RWPE2 (cell line): ENCODE measurements at regions not wholly inside any gene's neighbourhood (a gene's known extent, or its start where the extent isn't known, plus 50 kb on each side); places are given as distances from the start of the nearest gene placed in this dataset.

Source experiments
- ATAC-seq: fragments of 200-7000 bp; cut with Tn5 transposase; 3 replicates; pipeline ENCODE4 v1.9.1; 2021; ENCODE audit warnings: low read depth
- DNase-seq: peaks from one replicate; pipeline ENCODE4 v3.0.0-alpha.2; 2020; ENCODE audit warnings: low spot score
- H3K27ac ChIP-seq: fragments of 450-650 bp; 2 replicates; pipeline ENCODE4 v1.5.1; 2017; ENCODE audit warnings: mild to moderate bottlenecking; ENCODE audit not compliant: poor library complexity, severe bottlenecking
- H3K27me3 ChIP-seq: fragments of 250-450 bp; sonication (Bioruptor Pico); 2 replicates; pipeline ENCODE4 v1.5.1; 2021; ENCODE audit warnings: mild to moderate bottlenecking, moderate library complexity; ENCODE audit not compliant: insufficient read depth, poor library complexity, severe bottlenecking
- H3K36me3 ChIP-seq: fragments of 250-450 bp; sonication (Bioruptor Pico); 2 replicates; pipeline ENCODE4 v1.5.1; 2020; ENCODE audit warnings: low read depth, mild to moderate bottlenecking, moderate library complexity
- H3K4me1 ChIP-seq: fragments of 250-450 bp; sonication (Bioruptor Pico); 2 replicates; pipeline ENCODE4 v1.5.1; 2021; ENCODE audit warnings: mild to moderate bottlenecking, moderate library complexity; ENCODE audit not compliant: insufficient read depth, poor library complexity, severe bottlenecking
- H3K4me3 ChIP-seq: fragments of 250-450 bp; sonication (Bioruptor Pico); 2 replicates; pipeline ENCODE4 v1.5.1; 2021; ENCODE audit warnings: mild to moderate bottlenecking, moderate library complexity; ENCODE audit not compliant: severe bottlenecking
- H3K9me3 ChIP-seq: fragments of 250-450 bp; sonication (Bioruptor Pico); 2 replicates; pipeline ENCODE4 v1.5.1; 2021; ENCODE audit warnings: mild to moderate bottlenecking, moderate library complexity; ENCODE audit not compliant: severe bottlenecking
- TF ChIP-seq, protein P1 (sequence below): fragments of 450-650 bp; IDR thresholded peaks from one replicate; pipeline ENCODE4 v1.5.1; 2017; ENCODE audit warnings: mild to moderate bottlenecking, moderate library complexity; ENCODE audit not compliant: poor library complexity, severe bottlenecking

DNA sequence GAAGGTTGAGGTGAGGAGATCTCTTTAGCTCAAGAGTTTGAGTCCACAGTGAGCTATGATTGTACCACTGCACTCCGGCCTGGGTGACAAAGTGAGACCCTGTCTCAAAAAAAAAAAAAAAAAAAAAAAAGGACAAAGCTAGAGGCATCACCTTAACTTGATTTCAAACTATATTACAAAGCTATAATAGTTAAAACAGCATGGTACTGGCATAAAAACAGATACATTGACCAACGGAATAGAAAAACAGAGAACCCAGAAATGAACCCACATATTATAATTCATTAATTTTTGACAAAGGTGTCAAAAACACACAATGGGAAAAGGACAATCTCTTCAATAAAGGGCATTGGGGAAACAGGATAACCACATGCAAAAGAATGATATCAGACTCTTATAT, 50.8 kb upstream of the MBOAT1 start:
- no peak for DNase-seq

DNA sequence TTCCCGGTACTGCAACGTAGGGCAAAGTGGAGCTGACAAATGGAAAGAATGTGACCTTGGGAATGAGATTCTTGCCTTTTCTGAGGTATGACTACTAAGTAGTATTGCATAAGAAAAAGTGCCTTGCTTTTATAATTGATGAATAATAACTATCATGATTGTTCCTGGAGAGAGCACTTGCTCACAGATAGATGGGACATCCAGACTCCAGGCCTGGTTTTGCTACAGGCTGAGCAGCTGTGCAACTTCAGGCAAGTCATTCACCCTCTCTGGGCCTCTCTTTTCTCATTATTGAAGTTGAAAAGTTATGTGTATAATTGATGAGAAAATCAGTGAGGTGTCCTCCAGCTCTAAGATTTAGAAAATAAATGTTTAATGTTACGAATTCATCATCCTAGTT, 53.6 kb upstream of the MBOAT1 start:
- DNase-seq: no peak
- peaks cover 3% of the 10 kb centered on the region for H3K9me3 ChIP-seq
- H3K27ac ChIP-seq: peak overlapping the region; percentile 53
- 0 out of 3 replicates have a peak, but pooled peaks have one; percentile 45 for ATAC-seq
- H3K27me3 ChIP-seq: no peaks in the 10 kb centered on the region
- H3K4me3 ChIP-seq: no peak overlapping the region
- peaks cover 13% of the 10 kb centered on the region for H3K4me1 ChIP-seq
- no peaks in the 10 kb centered on the region for H3K36me3 ChIP-seq
- TF ChIP-seq, protein P1, sequence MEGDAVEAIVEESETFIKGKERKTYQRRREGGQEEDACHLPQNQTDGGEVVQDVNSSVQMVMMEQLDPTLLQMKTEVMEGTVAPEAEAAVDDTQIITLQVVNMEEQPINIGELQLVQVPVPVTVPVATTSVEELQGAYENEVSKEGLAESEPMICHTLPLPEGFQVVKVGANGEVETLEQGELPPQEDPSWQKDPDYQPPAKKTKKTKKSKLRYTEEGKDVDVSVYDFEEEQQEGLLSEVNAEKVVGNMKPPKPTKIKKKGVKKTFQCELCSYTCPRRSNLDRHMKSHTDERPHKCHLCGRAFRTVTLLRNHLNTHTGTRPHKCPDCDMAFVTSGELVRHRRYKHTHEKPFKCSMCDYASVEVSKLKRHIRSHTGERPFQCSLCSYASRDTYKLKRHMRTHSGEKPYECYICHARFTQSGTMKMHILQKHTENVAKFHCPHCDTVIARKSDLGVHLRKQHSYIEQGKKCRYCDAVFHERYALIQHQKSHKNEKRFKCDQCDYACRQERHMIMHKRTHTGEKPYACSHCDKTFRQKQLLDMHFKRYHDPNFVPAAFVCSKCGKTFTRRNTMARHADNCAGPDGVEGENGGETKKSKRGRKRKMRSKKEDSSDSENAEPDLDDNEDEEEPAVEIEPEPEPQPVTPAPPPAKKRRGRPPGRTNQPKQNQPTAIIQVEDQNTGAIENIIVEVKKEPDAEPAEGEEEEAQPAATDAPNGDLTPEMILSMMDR: no peak

More for the DNA sequence above, 50.8 kb upstream of the MBOAT1 start:
- Histone ChIP-seq H3K4me1 (peaks cover 13% of the 10 kb centered on the region), H3K4me3 (no peak overlapping the region), H3K27me3 (no peaks in the 10 kb centered on the region), H3K9me3 (peaks cover 3% of the 10 kb centered on the region), H3K27ac (no peak overlapping the region), H3K36me3 (no peaks in the 10 kb centered on the region)
- no peak for ATAC-seq
- TF ChIP-seq, protein P1: no peak

DNA sequence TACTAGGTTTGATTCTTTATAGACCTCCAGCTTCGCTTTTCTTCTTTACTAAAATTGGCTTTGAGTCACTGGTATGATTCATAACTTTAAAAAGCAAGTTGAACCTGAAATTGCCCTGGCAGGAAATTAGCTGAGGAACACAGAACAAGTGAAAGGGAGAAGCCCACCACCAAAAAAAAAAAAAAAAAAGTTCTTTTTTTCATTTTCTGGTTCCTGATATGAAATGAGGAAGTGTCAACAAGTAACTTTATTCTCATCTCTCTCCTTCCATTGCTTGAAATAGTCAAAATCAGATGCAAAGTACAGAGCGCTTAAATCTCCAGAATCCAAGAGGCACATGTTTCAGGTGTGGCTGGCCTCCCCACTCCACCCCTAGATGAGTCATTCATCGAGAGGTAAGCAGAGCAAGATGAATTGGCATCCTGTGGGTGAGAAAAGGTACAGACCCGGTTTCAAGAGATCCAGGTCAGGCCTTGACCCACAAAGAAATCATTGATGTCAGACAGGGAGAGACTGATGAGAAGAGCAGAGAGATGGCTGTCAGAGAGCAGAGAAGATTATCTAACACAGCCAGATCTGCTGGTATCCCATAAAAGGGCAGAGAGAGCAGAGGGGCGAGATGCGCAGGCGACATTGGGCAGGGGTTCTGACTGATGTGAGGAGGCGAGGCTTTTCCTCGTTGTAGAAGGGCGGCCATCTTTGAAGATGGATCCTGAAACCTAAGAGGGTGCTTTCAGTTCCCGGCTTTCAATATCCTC, 54.8 kb upstream of the MBOAT1 start:
- H3K4me3 ChIP-seq: no peak overlapping the region
- H3K9me3 ChIP-seq: peaks cover 3% of the 10 kb centered on the region
- H3K36me3 ChIP-seq: no peaks in the 10 kb centered on the region
- H3K27me3 ChIP-seq: no peaks in the 10 kb centered on the region
- peak overlapping the region; percentile 53 for H3K27ac ChIP-seq
- H3K4me1 ChIP-seq: peaks cover 13% of the 10 kb centered on the region
- TF ChIP-seq, protein P1: no peak
- DNase-seq (peak; percentile 68), ATAC-seq (peak; percentile 95)

DNA sequence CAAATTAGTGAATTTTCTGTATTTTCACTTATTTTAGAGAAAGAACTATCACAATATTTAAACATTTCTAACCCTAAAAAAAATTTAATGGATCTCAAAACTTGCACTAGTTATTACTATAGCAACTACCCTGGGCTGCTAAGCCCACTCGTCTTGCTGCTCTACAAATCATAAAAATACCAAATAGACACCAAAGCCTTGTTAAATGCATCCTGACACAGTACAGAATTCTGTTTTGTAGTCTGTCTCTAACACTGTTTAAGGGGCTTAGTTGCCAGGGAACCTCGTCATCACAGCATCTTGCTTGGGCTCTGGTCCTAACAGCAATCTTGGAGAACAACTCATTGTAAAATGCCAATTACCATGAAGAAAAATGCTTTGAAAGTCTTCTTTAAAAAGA, 56.9 kb upstream of the MBOAT1 start:
- no peaks in the 10 kb centered on the region for H3K27me3 ChIP-seq
- H3K4me1 ChIP-seq: peaks cover 13% of the 10 kb centered on the region
- no peak for ATAC-seq
- TF ChIP-seq, protein P1: no peak
- no peaks in the 10 kb centered on the region for H3K36me3 ChIP-seq
- no peak for DNase-seq
- no peak overlapping the region for H3K4me3 ChIP-seq
- H3K27ac ChIP-seq: no peak overlapping the region
- no peaks in the 10 kb centered on the region for H3K9me3 ChIP-seq

DNA sequence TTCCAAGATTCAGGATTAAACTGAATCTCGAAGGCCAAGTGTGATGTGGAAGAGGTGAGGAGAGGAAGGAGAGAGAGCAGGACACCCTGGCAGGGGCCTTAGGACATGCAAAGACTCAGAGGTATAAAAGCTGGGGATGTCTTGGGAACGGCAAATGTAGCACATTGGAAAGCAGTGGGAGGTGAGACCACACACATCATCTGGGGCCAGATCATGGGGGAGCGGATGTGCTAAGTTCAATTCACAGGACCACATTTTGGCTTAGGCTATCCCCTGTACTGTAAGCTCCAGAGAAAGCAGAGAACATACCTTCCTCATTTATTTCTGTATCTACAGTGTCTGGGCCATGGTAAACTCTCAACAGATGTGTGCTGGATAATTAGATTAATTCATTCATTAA, 59.5 kb upstream of the MBOAT1 start:
- DNase-seq (no peak), ATAC-seq (no peak)
- Histone ChIP-seq H3K36me3 (no peaks in the 10 kb centered on the region), H3K4me1 (peaks cover 7% of the 10 kb centered on the region), H3K9me3 (no peaks in the 10 kb centered on the region), H3K27me3 (no peaks in the 10 kb centered on the region), H3K27ac (no peak overlapping the region), H3K4me3 (no peak overlapping the region)
- TF ChIP-seq, protein P1: no peak
